ENCODE measurements at regions not wholly inside any gene's neighbourhood (a gene's known extent, or its start where the extent isn't known, plus 50 kb on each side); places are given as distances from the start of the nearest gene placed in this dataset.
"Not testable (repeated sequence)": the region's sequence is repeated elsewhere in the genome, so short reads cannot be mapped to it uniquely, and the experiment has no call there.

DNA sequence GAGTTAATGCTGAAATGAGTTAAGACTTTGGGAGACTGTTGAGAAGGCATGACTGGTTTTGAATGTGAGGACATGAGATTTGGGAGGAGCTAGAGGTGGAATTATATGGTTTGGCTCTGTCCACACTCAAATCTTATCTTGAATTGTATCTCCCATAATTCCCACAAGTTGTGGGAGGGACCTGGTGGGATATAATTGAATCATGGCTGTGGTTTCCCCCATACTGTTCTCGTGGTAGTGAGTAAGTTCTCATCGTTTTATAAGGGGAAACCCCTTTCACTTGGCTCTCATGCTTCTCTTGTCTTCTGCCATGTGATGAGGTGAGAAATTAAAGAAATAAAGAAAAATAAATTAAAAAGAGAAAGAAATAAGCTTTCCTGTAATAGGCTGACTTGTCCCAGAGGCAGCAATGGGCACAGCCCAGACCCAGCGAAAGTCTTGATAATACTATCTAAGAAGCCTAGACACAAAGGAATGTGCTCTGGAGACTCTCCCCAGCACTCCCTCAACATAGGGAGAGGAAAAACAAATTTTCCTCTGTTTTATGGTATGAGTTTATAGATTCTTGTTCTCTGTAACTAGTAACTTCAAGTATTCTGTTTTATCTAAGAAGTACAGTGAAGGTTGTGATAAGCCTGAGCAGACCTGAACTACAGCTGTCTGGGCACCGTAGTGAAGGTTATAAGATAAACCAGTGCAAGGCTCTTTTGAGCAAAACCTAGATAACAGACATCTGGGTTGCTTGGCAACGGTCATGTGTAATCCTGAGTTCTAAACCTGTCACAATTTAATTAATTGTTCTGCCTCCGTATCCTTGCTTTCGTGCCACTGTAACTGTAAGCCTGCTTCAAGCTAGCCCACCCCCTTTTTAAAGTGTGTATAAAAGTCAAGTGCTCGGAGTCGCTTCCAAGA lies 88.9 kb upstream of the ECI2 start:
- no peak for DNase-seq

- DNase-seq, result no peak
These were observed 85.2 kb upstream of the ECI2 start for GRCh38 chr6:4220558-4220957.

GRCh38 chr6:4218619-4219317 lies 83.4 kb upstream of the ECI2 start:
- DNase-seq, result not testable (repeated sequence)

DNA sequence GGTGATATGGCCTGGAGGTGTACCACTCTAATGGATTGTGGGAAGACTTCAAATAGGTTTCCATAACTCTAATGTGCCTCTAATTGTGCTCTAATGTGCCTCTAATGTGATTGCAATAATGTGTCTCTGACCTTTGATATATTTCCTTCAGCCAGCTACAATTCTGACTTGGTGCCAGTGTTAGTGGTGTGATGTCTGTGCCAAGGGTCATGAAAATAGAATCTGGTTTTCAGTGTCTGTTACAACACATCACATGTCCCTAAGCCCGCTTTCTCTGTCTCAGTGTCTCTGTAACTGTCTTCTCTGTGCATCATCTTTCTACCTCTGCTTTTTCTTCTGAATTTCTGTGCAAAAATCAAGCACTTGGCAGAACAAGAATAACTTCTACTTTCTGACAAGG lies 77.2 kb upstream of the ECI2 start:
- no peak for DNase-seq

DNA sequence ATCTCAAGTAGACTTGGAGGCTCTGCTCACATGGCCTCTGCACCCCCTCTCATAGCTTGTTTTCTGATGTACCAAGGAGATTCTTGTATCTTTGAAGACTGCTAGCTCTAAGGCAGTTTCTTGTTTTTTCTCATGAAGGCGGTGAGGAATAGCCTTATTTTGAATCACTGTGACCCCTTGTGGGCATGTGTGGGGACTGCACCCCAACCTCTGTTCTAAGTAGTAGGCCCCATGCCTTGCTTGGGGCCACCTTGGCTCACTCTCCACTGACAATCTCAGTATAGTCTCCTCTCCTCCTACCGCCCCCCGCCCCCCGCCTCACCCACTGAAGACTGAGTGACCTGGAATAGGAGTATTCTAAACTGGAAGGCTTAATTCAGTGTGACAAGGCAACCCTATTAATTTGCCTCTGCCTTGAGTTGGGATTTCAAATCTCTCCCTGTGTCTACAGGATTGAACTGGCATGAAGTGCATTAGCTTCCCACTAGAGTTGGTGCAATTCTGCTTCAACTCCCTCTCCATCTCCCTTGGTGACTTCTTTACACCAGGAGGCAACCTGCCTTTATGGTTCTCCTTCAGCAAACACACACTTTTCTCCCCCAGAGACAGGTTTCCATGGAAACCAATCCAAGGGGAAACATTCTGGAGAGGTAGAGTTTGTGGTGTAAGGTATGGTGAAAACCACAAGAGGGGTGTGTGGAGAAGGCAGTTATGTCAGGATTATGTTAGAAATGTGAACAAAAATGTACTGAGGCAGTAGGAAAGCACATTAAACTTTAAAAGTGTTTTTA lies 75.4 kb upstream of the ECI2 start:
- peak; percentile 56 for DNase-seq

GRCh38 chr6:4209196-4209595 lies 73.8 kb upstream of the ECI2 start:
- DNase-seq, result no peak

DNA sequence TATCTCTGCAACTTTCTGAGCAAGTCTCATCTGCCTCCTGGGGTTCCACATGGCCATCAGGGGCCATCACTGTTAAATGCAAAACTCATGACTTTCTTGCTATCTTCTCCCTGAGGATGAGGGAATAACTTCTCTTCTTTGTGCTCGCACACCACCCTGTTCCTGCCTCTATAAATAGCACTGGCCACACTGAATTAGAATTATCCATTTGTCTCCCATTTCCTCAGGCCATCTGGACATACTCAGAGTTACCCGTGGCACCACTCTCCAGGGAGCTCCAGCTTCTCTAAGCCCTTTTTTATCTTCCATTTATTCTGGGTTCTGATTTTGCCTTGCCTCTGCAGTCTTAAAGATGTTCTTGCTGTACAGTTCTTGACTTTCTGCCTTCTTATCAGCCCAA lies 72.8 kb upstream of the ECI2 start:
- no peak for DNase-seq

DNA sequence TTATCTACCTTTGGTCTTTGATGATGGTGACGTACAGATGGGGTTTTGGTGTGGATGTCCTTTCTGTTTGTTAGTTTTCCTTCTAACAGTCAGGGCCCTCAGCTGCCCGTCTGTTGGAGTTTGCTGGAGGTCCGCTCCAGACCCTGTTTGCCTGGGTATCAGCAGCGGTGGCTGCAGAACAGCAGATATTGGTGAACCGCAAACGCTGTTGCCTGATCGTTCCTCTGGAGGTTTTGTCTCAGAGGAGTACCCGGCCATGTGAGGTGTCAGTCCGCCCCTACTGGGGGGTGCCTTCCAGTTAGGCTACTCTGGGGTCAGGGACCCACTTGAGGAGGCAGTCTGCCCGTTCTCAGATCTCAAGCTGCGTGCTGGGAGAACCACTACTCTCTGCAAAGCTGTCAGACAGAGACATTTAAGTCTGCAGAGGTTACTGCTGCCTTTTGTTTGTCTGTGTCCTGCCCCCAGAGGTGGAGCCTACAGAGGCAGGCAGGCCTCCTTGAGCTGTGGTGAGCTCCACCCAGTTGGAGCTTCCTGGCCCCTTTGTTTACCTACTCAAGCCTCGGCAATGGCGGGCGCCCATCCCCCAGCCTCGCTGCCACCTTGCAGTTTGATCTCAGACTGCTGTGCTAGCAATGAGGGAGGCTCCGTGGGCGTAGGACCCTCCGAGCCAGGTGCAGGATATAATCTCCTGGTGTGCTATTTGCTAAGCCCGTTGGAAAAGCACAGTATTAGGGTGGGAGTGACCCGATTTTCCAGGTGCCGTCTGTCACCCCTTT lies 68.5 kb upstream of the ECI2 start:
- not testable (repeated sequence) for DNase-seq

GRCh38 chr6:4192627-4193026 lies 57.3 kb upstream of the ECI2 start:
- no peak for DNase-seq

- no peak for DNase-seq
These were observed 56.8 kb upstream of the ECI2 start for GRCh38 chr6:4192173-4192572.

- DNase-seq, result no peak
These were observed 55.9 kb upstream of the ECI2 start for GRCh38 chr6:4191271-4191721.

DNA sequence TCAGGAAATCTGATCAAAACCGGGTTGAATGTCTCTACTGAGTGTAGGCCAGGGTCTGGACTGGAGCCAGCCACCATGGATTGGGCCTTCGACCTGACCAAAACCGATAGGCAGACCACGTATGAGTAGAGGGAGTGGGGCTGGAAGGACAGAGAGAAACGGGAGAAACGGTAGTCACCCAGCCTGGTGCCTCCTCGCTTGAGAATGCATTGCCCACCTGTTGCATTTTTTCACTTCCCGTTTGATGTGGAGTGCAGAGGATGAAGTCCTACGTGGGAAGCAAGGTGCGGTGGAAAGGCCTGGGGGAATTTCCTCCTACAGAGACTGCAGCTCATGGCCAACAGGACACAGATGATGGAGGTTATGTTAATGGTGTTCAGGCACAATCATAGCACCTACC lies 53.9 kb upstream of the ECI2 start:
- no peak for DNase-seq

DNA sequence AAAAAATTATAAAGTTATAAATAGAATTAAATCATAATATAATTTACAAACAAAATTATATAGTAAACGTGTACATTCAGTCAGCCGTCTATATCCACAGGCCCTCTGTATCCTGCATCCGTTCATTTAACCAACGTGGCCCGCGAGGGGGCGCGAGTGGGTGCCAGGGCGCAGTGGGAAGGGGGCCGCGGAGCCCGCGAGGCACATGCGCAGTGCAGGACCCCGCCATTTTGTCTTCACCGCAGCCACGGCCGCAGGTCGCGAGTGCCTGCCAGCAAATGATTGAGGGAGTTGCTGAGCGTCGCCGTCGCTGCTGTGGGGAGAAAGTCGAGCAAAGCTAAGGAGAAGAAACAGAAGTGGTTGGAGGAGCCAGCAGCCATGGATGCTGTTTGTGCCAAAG lies 53.4 kb upstream of the ECI2 start:
- DNase-seq, result no peak

- DNase-seq, result no peak
These were observed 52.1 kb upstream of the ECI2 start for GRCh38 chr6:4187480-4187879.

DNA sequence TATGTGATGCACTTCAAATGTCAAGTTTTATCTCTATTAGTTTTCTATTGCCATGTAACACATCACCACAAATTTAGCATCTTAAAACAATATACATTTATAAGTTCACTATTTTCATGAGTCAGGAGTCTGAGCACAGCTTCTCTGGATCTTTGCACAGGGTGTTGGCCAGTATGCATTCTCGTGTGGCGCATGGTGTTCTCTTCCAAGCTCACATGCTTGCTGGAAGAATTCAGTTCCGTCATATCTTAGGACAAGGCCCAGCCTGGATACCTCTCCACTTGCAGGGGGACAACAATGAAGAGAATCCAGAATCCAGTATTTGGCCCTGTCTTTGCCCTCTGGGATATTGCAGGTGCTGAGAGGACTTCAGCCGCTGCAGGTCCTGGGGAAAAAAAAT lies 51.0 kb upstream of the ECI2 start:
- no peak for DNase-seq

GRCh38 chr6:4185846-4186245 lies 50.5 kb upstream of the ECI2 start:
- DNase-seq, result no peak

GRCh38 chr6:4185419-4185818 lies 50.0 kb upstream of the ECI2 start:
- no peak for DNase-seq
